ENCODE measurements at regions not wholly inside any gene's neighbourhood (a gene's known extent, or its start where the extent isn't known, plus 50 kb on each side); places are given as distances from the start of the nearest gene placed in this dataset.

DNA sequence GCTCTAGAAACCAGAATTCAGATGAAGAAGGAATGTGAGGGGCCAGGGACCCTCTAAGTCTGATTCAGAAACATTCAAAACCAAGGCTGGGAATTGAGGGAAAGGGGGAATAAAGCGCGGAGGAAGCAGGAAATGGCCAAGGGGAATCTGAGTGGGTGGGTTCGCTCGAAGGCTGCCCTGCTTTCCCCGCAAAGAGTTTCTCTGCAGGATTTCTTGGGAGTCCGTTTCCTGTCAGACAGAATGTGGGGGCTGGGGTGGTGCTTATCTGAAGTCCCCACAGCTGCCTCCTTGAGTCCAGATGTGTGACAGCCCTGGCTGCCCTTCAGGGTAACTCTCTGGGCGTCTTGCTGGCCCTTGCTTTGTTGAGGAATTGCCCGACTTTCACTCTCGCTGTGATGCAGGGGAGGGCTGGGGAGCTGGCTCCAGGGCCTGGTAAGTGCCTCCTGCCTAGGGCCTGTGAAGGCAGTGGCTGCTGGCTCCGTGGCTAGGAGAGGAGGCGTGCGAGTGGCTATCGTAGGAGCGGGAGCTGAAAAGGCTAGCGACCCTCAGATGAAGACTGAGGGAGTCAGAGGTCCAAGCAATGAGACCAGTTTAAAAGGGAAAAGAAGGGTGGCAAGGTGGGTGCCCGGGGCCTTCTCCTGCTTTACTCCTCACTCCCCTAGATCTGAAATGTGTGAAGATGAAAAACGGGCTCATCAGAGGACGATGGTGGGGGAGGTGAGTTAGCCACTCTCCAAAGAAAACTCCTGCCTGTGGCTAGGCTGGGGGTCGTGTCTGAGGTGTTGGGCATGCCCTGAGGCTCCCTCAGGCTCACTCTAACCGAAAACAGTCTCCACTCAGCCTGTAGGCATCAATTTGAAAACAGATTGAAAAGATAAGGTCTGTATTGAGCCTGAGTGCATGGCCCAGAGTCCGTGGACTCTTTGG lies 143.9 kb upstream of the UMPS start:
- DNase-seq: no peak

DNA sequence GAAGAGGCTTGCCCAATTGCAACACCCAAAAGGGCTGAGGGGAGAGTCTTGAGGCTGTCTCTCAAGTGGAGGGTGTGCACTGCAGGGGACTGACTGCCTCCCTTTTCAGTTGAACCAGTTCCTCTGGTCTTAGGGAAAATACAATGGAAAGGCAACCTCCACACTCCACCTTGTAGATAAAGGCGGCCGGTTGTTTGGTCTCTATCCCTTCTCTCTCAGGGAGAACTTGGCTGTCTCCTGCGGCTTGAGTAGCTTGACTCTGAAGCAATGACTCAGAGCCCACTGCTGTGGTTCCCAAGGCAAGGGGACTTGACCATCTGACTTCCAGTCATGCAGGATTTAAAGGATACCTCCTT lies 143.2 kb upstream of the UMPS start:
- no peak for DNase-seq

DNA sequence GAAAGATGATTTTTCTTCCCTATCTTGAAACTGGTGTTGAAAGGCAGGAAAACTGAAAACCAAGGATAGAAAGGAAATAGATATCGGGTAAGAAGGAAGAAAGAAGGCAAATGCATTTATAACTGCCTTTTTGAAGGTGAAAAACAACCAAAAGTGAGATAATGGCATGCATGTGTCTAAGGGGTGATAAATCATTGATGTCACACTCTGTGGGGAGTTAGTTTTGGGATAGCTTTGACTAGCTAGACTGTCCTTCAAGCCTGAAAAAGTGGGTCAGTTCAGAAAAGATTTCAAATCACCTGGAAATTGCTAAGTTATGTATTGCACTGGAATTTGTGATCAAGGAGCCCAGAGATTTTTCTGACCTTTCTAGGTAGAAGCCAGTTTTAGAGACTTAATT lies 142.2 kb upstream of the UMPS start:
- DNase-seq: no peak

DNA sequence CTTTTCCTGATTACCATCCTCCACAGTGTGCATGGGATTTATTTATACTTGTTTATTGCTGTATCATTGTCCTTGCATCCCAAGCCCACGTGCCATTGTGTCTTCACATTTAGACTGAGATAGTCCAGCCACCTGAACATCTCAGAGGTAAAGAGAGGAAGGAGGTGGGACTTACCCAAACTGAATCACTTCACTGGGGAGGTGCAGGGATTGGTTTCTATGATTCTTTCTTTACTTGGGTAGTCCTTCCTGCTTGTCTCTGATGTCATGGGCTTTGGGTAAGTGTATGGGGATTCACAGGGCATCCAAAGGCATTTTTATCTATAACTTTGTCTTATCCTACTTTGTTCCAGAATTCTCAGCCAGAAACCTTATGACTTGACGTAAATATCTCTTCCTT lies 141.5 kb upstream of the UMPS start:
- DNase-seq: no peak

DNA sequence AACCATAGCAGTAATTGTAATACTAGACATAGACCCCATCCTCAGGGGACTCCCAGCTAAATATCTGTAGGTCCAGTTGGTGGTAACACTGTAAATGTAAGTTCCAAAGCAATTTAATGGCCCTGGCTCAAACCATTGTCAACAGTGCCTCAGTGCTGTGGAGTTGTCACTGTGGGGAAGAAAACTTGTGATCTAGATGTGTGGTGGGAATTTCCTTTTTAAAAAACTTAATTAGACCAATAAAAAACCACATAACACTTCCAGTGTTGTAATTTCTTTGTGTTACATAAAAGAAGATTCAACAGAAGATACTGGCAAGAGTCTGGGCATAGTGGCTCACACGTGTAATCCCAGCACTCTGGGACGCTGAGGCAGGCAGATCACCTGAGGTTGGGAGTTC lies 138.6 kb upstream of the UMPS start:
- no peak for DNase-seq

DNA sequence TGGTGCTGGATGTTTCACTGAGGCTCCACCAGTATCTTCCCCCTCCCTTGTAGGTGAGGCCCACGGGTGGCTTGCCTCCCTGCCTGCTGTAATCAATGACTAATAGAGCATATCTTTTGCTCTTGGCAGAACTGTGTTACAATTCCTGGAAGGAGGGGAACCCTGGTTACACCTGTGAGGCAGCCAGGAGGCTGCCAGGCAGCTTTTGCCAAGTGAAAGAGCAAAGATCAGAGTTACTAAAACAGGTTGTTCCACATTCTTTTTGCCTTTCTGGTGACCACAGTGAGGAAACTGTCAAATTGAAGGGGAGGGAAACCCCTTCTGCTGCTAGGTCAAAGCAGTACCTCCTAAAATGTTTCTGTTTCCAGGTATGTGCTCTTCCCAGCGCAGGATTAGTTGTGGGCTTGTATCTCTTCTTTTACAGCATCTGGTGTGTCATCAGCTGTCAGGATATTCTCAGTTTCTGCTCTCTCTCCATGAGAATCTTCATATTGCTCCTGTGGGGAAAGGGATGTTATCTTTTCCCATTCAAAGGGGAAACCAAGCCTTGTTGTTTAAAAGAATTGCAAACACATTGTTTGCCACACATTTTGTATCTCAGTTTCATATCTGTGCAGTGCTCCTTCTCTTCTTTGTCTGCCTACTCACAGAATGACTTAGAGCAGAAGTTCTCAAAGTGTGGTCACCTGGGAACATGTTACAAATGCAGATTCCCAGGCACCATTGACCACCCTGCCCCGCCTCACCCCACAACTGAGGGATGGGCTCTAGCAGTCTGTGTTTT lies 137.4 kb upstream of the UMPS start:
- no peak for DNase-seq

DNA sequence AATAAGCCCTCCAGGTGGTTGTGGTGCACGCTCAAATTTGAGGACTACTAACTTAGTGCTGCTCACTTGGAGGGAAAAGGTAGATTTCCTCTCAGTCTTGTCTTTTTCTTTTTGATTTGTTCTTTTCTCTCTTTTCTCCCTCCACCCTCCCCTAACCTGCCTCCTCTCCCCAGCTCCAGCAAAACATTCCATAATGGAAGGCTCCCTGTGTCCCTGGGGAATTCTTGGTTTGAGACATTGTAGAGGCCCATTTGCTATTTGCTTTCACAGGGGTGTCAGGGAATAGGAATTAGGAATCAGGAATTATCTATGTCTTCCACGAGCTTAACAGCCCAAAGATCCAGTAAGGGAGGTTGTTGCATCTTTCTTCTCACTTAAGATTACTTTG lies 136.8 kb upstream of the UMPS start:
- no peak for DNase-seq

DNA sequence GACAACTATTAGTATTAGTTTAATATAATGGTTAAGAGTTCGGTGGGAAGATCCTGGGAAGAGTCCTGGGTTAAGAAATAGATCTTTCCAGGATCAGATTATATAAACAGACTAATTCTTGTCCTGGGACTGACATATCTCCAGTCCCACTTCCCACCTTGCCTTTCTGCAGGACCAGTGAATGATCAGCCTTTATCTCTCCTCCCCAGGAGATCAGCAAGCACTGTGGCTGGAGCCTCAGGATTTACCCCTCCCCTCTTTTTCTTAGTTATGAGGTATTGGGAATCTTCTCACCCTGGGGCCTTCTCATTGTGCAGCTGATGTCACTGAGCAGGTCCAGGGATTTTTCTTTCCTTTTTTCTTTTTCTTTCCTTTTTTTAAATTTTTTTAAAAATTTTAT lies 135.7 kb upstream of the UMPS start:
- DNase-seq: no peak

DNA sequence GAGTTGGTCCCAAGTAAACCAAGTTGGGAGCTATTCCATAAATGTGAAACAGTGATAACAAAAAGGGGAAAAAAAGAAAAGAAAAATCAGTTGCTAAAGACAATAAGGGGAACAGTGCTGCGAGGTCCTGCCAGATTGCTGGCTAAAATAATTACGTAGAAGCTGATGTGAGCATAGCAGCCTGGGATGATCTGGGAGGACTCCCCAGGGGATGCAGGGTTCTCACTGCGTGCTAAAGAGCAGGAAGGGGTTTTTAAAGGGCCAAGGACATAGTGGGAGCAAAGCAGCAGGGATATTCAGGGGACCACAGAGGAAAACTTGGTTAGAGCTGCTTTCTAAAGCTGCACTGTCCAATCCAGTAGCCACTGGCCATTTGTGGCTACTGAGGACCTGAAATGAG lies 133.0 kb upstream of the UMPS start:
- DNase-seq: no peak

DNA sequence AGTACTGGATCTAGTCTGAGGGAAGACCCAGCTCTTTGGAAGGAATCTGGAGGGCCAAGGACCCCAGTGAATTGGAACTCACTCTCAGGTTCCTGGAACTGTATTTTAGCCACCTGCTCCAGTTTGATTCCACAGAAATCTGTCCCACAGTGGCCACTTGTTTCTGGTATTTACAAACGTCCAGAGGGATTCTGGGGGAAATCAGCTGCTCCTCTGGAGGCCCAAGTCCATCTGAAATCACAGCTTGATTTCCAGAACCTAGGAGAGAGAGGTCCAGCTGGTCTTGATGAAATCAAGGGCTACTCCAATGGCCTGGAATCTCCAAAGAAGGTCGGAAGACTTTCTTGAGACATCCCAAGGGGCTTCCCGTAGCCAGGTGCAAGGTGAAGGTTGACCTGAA lies 132.3 kb upstream of the UMPS start:
- no peak for DNase-seq

DNA sequence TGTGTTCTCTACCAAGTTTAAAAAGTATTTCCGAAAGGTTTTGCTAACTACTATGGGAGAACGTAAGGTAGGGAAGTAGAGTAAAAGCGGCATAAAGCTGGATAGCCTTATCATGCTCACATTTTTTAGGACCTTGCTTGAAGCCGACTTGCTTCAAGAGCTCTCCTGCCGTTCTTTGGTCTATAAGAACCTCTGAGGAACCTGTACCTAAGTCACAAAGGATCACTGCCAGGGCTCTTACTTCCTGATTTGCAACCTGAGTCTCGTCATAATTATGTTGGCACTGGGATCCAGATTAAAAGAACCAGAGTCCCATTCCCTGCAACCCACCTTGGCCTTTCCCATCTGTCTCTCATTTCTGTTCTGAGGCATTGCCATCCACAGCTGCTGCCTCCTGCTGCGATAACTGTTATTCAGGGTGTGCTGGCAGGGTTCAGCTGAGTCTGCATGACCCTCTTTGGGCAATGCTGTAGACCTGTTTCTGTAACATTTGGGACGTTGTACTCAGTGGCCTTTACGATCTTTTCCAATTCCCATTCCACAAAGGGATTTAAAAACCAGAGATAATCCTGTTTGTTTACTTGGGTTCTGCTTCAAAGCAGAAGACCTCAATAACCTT lies 131.0 kb upstream of the UMPS start:
- no peak for DNase-seq

DNA sequence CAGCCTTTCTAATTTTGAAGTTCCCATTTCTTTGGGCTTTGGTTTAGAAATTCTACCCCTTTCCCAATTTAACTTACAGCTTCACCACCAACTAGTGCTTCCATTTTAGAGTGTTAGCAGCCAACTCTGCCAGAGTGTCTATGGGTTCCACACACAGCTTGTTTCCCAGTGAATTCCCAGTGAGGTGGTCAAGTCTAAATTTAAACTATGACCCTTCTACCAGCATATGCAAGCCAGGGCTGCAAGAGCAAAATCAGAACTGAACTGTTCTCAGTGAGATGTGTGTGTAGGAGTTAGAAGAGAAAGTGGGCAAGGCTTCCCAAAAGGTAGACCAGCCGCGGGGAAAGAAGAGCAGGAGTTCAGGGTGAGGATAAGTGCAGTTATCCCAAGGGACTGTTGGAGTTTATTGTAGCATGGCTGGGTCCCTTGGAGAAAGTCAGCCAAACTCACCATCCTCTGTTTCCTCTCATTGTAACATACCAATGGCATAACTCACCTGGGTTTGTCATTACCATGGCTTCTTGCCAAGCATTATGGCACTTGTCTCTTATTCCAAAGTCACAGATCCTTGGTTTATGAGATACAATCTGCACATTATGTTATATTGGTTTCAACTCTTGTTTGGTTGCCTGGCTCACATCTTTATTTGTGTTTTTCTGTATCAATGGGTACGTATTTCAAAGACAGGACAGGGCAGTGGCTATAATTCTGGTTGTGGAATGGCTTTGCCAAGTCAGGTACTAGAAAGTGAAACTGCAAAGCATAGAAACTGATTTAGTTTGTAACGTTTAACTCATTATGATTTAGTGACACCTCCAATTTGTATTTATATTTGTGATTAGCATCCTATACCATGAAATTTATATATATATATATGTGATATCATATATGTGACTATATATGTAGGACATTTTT lies 130.2 kb upstream of the UMPS start:
- no peak for DNase-seq

DNA sequence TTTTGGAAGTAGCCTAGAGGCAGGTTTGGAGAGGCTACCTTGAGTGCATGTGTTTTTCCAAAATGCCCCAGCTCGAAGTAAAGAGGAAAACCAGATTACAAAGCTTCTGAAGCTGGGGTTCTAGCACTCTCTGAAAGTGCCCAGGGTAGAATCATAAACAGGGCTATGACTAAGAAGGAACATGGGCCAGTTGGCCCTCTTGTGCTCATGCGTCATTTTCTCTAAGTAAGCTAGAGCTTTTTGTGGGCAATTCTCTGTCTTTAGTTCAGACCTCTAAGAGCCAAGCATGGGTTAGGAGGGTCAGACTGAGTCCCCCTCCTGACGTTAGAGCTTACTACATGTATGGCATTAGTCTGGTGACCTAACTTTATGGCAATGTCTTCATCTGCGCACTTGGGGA lies 129.5 kb upstream of the UMPS start:
- DNase-seq: no peak

DNA sequence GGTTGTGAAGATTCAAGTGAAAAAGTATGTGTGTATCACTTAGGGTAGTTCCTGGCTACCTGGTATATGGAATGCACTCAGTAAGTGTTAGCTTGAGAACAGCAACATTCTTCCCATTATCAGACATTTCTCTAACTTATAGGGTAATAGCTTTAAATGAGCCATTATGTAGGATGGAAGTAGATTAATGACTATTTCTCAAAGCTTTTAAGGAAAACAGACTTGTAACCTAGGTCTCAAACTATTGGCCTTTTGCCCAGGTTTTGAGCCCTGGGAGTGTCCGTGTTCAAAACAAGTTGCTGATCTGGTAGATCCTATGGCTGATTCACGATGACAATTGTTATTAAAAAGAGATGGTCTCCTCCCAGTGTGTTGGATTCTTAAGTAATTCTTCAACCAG lies 129.1 kb upstream of the UMPS start:
- no peak for DNase-seq

DNA sequence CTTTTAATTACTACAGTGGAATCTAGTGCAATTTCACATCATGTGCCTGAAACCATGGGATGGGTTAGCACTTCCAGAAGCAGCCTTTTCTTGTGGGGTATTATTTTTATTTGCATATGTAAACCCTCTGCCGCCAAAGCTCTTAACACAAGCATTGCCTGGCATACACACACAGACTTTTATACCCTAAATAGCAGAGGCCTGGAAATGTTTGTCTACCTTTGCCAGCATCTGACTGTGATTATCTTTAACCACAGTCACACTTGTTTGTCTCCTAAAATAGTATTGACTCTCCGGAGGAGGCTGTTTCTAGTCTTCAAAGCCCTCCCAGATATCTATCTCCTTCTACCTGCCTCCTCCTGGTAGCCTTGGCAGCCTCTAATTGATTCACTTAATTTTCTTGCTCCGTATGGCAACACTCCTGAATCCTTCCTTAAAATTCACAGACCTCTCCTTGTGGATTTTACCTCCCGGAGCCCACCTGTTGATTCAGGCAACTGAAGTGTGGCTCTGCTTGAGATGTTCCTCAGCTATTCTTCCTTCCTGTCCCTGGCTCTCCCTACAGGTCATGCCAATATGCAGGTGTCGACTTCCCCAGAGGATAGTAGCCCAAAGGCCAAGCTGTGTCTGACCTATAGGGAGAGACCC lies 127.1 kb upstream of the UMPS start:
- DNase-seq: no peak

DNA sequence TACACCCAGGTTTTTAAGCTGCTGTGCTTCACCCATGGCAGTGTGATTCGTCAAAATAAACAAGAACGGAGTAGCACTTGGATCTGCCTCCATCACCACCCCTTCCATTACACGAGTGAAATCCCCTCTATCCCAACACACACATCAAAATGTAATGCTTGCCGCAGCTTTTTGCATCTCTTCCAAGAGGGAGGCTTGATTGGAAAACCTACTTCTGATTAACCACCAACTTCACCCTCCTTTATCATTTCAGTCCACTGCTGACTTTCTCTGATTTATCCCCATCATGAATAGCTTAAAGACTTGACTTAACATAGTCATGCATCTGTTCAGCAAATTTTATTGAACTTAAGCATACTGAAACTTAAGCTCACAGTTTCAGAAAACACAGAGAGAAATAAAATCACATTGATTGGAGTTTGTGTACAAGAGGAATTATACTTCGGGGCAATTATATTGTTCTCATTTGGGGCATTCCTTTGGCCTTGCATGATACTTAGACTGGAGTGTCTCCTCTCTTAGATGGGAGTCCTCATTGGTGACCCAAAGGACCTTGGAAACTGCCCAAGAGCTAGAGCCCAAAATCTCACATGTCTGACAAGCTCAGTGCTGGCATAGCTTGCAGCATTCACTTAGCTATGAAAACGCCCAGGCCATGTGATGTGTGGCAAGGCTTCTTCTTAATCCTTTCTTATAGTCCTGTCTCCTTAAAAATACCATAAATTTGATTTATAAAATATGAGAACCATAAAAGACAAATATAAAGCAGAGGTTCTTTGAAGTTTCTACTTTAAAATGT lies 124.3 kb upstream of the UMPS start:
- no peak for DNase-seq

DNA sequence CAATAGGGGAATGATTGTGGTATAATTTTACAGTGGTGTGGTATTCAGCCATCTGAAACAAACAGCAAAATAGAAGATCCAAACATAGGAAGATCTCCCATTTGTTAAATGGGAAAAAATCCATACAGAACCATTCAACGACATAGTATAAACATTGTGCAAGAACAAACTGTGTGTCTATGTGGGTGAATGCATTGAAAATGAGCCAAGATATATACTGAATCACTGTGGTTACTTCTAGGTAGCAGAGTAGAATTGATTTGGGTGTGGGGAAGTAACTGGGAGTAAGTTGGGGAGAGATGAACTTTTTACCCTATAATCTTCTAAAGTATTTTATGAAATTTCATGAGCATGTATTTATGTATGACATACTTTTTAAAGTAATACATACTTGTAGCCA lies 123.1 kb upstream of the UMPS start:
- no peak for DNase-seq

DNA sequence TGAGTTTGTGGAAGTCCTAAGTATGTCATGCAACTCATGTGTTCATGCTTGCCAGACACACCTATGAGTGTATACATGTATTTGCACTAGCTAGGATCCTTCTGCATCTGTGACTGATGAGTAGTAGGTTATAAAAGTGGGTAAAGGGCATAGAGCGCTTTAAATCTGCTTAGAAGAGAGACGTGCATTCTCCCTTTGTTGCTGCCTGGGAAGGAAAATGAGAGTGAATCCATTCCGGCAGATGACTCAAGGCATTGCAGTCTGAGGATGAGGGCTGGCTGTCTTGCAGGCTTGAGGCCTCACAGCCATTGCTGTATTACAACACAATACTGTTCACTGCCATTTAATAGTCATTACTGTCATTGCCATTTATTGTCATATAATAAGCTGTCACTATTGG lies 120.8 kb upstream of the UMPS start:
- no peak for DNase-seq

DNA sequence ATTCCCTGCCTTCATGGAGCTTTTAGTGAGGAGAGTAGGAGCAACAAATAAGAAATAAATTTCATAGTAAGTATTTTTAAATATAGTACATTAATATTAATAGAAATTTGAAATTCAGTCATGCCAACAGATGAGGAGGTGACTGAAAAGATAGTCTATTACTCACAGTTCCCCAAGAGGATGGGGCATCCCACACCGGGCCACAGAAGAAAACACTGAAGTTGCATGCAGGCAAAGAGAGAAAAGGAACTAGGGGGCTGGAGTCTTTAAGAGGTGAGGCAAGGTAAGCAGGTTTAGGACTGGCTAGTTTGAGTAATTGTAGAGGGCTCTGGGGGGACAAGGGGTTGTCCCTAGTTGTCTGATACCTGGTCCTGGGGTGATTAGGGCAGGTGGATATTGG lies 120.1 kb upstream of the UMPS start:
- DNase-seq: no peak

DNA sequence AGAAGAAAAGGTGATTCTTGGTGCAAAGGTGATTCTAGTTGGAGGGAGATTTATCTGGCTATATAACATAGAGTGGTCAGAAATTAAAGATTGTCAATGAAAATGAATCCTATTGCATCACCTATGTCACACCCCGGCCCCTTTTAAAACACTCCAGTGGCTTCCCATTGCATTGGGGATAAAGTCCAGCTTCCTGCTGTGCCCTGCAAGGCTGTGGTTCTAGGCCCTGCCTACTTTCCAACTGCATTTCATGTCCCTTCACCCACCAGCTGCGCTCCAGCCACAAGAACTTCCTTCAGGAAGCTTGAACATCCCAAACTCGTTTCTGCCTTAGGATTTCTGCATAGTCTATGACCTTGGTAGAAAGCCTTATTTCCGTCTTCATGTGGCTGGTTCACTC lies 118.7 kb upstream of the UMPS start:
- no peak for DNase-seq

DNA sequence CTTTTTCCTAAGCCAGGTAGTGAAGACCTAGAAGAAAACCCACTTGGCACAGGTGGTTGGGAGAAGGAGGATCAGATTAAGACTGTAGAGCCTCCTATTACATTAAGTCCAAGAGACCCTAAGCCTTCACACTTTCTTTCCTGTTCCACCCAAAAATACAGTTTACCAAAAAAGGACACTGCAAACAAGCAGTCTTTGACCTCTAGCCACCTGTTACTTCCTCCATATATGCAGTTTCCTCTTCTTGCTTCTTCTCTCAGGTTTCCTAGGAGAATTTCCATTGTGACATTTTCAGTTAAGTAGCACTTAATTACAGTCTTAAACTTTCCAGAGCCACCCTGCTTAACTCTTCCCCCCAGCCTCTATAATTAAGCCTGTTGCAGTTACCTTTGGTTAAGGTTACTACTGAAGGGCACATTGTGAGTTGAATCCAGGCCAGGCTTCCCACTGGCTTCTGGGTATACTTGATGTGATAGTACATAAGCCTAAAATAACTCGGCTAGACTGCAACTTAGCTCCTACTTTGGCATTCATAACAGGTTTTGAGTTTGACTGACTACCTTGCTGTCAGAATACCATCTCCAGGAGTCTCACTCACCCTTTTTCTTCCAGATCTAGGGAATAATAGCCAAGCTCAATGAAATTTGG lies 114.2 kb upstream of the UMPS start:
- DNase-seq: no peak

Measured in inflammatory macrophage (primary cell).